Prostate gland (tissue), 2 donors: ENCODE measurements at regions not wholly inside any gene's neighbourhood (a gene's known extent, or its start where the extent isn't known, plus 50 kb on each side); places are given as distances from the start of the nearest gene placed in this dataset.
A peak's percentile ranks its signal among the peaks of the same experiment; 100 is the strongest.

Source experiments
- DNase-seq: peaks from one replicate; pipeline ENCODE4 v3.0.0-alpha.2; 2019; ENCODE audit warnings: low spot score
- H3K27ac ChIP-seq, 2 donors: fragments of 200-600 bp; sonication (generic); 2 replicates each; pipeline ENCODE4 v1.5.1; 2017 to 2019
- H3K27me3 ChIP-seq: fragments of 200-600 bp; sonication (generic); replicated peaks from 2 replicates; pipeline ENCODE4 v1.5.1; 2019; ENCODE audit not compliant: insufficient read depth
- H3K36me3 ChIP-seq, 2 donors: fragments of 200-600 bp; sonication (generic); 1 replicate in 1 of 2; 2 replicates in 1 of 2; pipeline versions ENCODE4 v1.5.1 to v1.8.1; 2017 to 2019
- H3K4me1 ChIP-seq: fragments of 200-600 bp; sonication (generic); replicated peaks from 2 replicates; pipeline ENCODE4 v1.5.1; 2019
- H3K4me3 ChIP-seq, 2 donors: fragments of 200-600 bp; sonication (generic); 2 replicates each; pipeline ENCODE4 v1.5.1; 2017 to 2019
- H3K9me3 ChIP-seq: fragments of 200-600 bp; sonication (generic); 2 replicates; pipeline ENCODE4 v1.5.1; 2017
- CTCF ChIP-seq, 4 experiments: fragments of 200-600 bp in 2 of 4; fragments of 450-650 bp in 2 of 4; sonication (generic) in 2 of 4; IDR thresholded peaks; 1 replicate in 3 of 4; 2 replicates in 1 of 4; pipeline ENCODE4 v1.5.1; 2016 to 2019; ENCODE audit warnings: antibody characterized with exemption in 4 of 4, mild to moderate bottlenecking in 2 of 4, moderate library complexity in 2 of 4
- POLR2A ChIP-seq: fragments of 450-650 bp; IDR thresholded peaks from one replicate; pipeline ENCODE4 v1.6.1; 2016; ENCODE audit warnings: antibody characterized with exemption, mild to moderate bottlenecking
- POLR2AphosphoS5 ChIP-seq: sonication (generic); formaldehyde crosslinking; IDR thresholded peaks from one replicate; pipeline ENCODE4 v1.6.1; 2017; ENCODE audit warnings: antibody characterized with exemption
- WGBS: methylation state at CpG from one replicate; pipeline ENCODE4 v1.1.5; 2018; 5-methylcytosine and 5-hydroxymethylcytosine counted together
- intact Hi-C: fragments of 100-400 bp; cut with DNase I; formaldehyde crosslinking; loops from one replicate; pipeline ENCODE4 v1.14.2; 2022

DNA sequence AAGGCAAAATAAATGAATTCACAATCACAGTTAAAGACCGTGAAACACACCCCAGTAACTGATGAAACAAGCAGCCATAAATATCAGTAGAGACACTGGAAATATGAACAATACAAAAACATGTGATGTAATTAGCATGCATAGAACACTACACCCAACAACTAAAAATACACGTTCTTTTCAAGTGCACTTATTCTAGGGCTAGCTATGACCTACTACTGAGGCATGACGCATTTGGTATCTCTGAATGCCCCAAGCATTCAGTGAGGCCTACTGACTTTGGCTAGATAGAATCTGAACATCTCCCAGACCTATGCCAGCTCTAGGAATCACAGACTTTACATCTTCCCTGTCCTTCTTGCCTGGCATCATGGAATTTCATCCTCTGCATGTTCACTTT, 450.0 kb upstream of the ID2 start:
- H3K4me3 ChIP-seq = no peak overlapping the region
- H3K9me3 ChIP-seq = no peaks in the 10 kb centered on the region
- TF ChIP-seq POLR2A (no peak), POLR2AphosphoS5 (no peak), CTCF (IDR thresholded peaks at IDR 0.05) (no peak)
- intact Hi-C loops = no loop called here
- no peaks in the 10 kb centered on the region for H3K27me3 ChIP-seq
- H3K4me1 ChIP-seq = no peaks in the 10 kb centered on the region
- no peak for DNase-seq
- WGBS = 96% methylated on average over 3 of the region's 3 CpGs
- H3K36me3 ChIP-seq = no peaks in the 10 kb centered on the region
- H3K27ac ChIP-seq = no peak overlapping the region

DNA sequence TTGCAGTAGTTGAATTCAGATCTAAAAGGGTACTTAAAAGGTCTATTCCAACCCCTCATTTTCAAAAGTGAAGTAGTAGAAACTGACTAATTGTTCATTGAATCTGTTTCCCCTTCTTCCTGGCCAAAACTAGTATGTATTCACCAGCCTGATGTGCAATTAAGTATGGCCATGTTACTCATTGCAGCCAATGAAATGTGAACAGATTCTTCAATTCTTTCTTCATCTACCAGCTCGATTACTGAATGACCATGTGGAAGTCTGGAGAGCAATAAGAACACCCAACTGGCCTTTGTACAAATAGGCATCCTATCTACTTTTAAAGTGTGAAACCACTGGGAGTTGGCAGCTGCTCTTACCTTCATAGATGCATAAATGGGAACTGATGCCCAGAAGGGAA, 449.0 kb upstream of the ID2 start:
- TF ChIP-seq POLR2A (no peak), POLR2AphosphoS5 (no peak), CTCF (IDR thresholded peaks at IDR 0.05) (no peak)
- no peak for DNase-seq
- WGBS = 100% methylated on average over 1 of the region's 1 CpG

GRCh38 chr2:8234253-8234652, 447.6 kb upstream of the ID2 start:
- H3K27ac ChIP-seq = no peak overlapping the region
- no peaks in the 10 kb centered on the region for H3K27me3 ChIP-seq
- H3K4me3 ChIP-seq = no peak overlapping the region
- 88% methylated on average over 3 of the region's 3 CpGs for WGBS
- H3K36me3 ChIP-seq = no peaks in the 10 kb centered on the region
- TF ChIP-seq CTCF (IDR thresholded peaks at IDR 0.05) = no peak
- TF ChIP-seq POLR2A = no peak
- TF ChIP-seq POLR2AphosphoS5 = no peak
- intact Hi-C loops = no loop called here
- H3K9me3 ChIP-seq = no peaks in the 10 kb centered on the region
- DNase-seq = no peak
- H3K4me1 ChIP-seq = no peaks in the 10 kb centered on the region

More for the DNA sequence above, 449.0 kb upstream of the ID2 start:
- Histone ChIP-seq H3K4me3 (no peak overlapping the region), H3K4me1 (no peaks in the 10 kb centered on the region), H3K27me3 (no peaks in the 10 kb centered on the region), H3K9me3 (no peaks in the 10 kb centered on the region), H3K27ac (no peak overlapping the region), H3K36me3 (no peaks in the 10 kb centered on the region)
- intact Hi-C loops = no loop called here

DNA sequence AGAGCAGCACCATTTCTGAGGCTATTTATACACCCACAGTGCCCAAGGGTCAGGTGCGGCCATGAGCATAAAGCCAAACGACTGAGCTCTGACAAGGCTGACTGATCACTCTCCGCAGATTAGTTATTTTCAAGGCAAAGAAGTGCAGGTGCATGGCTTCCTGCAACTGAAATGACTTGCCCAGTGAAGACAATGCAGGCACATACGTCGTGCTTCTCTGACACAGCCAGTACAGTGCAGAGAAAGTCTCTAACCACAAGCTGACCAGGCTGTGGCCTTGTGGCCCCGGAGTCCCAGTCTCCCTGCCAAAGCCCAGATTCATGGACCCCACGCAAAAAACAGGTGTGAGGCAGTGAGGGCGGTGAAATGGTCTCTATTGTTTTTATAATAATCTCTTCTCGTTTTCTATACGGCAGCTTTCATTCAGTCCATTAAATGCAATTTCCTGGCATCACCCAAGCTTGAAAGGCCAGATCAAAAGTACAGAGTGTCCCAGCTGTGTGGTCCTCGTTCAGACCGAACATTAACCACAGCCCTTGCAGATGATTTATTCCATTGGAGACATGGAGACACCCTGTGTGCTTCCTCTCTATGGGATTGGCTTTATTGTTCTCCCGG, 447.0 kb upstream of the ID2 start:
- no peaks in the 10 kb centered on the region for H3K4me1 ChIP-seq
- TF ChIP-seq POLR2AphosphoS5 = peak; percentile 19
- no peak for TF ChIP-seq POLR2A
- 49% methylated on average over 13 of the region's 13 CpGs for WGBS
- H3K36me3 ChIP-seq = no peaks in the 10 kb centered on the region
- DNase-seq = no peak
- H3K27ac ChIP-seq = no peak overlapping the region
- no peak overlapping the region for H3K4me3 ChIP-seq
- no peaks in the 10 kb centered on the region for H3K27me3 ChIP-seq
- intact Hi-C loops = no loop called here
- no peaks in the 10 kb centered on the region for H3K9me3 ChIP-seq

GRCh38 chr2:8235419-8235818, 446.4 kb upstream of the ID2 start:
- WGBS = 100% methylated on average over 1 of the region's 1 CpG
- DNase-seq = no peak
- intact Hi-C loops = no loop called here

More at GRCh38 chr2:8235419-8235818, 446.4 kb upstream of the ID2 start:
- no peaks in the 10 kb centered on the region for H3K27me3 ChIP-seq
- no peaks in the 10 kb centered on the region for H3K36me3 ChIP-seq
- TF ChIP-seq POLR2A (no peak), POLR2AphosphoS5 (no peak), CTCF (IDR thresholded peaks at IDR 0.05) (no peak)
- H3K27ac ChIP-seq = no peak overlapping the region
- no peaks in the 10 kb centered on the region for H3K4me1 ChIP-seq
- no peaks in the 10 kb centered on the region for H3K9me3 ChIP-seq
- H3K4me3 ChIP-seq = no peak overlapping the region
